Effector memory CD4-positive, alpha-beta T cell (primary cell): ENCODE measurements at regions not wholly inside any gene's neighbourhood (a gene's known extent, or its start where the extent isn't known, plus 50 kb on each side); places are given as distances from the start of the nearest gene placed in this dataset.
"Not testable (repeated sequence)": the region's sequence is repeated elsewhere in the genome, so short reads cannot be mapped to it uniquely, and the experiment has no call there.

Experiments used
- DNase-seq, 3 donors: peaks; one replicate each; pipeline ENCODE4 v3.0.0-alpha.2; 2020
- H3K27ac ChIP-seq: 2 replicates; pipeline ENCODE4 v1.7.0; 2013; ENCODE audit warnings: mild to moderate bottlenecking, low read length, moderate library complexity; ENCODE audit not compliant: insufficient read depth, poor library complexity, severe bottlenecking
- H3K27me3 ChIP-seq: replicated peaks from 2 replicates; pipeline ENCODE4 v1.7.0; 2013; ENCODE audit warnings: mild to moderate bottlenecking, low read length; ENCODE audit not compliant: insufficient read depth, control insufficient read depth, poor library complexity, severe bottlenecking
- H3K36me3 ChIP-seq: 2 replicates; pipeline ENCODE4 v1.7.0; 2013; ENCODE audit warnings: mild to moderate bottlenecking, low read length, moderate library complexity; ENCODE audit not compliant: control insufficient read depth, insufficient read depth
- H3K4me1 ChIP-seq: 2 replicates; pipeline ENCODE4 v1.7.0; 2013; ENCODE audit warnings: low read length, mild to moderate bottlenecking; ENCODE audit not compliant: control insufficient read depth, insufficient read depth, poor library complexity, severe bottlenecking
- H3K4me3 ChIP-seq: 2 replicates; pipeline ENCODE4 v1.7.0; 2013; ENCODE audit warnings: low read length, low read depth, mild to moderate bottlenecking; ENCODE audit not compliant: insufficient read depth, poor library complexity, severe bottlenecking
- H3K9me3 ChIP-seq: 2 replicates; pipeline ENCODE4 v1.7.0; 2013; ENCODE audit warnings: mild to moderate bottlenecking, low read length, moderate library complexity; ENCODE audit not compliant: control insufficient read depth

DNA sequence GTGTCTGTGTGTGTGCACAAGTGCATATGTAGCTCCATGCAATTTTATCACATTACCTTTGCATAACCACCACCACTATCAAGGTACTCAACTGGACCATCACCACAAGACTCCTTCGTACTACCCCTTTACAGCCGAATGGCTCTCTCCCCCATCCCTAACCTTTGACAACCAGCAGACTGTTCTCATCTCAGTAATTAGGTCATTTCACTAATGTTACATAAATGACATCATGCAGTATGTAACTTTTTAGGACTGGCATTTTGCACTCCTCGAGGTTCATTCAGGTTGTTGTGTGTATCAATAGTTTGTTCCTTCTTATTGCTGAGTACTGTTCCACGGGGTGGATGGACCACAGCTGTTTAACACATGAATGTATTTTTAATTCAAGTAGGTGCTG, 121.8 kb upstream of the SLC6A11 start:
- H3K4me3 ChIP-seq: no peak overlapping the region
- H3K27ac ChIP-seq: no peak overlapping the region
- no peak for DNase-seq
- H3K27me3 ChIP-seq: no peaks in the 10 kb centered on the region
- H3K9me3 ChIP-seq: no peaks in the 10 kb centered on the region
- H3K4me1 ChIP-seq: no peaks in the 10 kb centered on the region
- no peaks in the 10 kb centered on the region for H3K36me3 ChIP-seq

DNA sequence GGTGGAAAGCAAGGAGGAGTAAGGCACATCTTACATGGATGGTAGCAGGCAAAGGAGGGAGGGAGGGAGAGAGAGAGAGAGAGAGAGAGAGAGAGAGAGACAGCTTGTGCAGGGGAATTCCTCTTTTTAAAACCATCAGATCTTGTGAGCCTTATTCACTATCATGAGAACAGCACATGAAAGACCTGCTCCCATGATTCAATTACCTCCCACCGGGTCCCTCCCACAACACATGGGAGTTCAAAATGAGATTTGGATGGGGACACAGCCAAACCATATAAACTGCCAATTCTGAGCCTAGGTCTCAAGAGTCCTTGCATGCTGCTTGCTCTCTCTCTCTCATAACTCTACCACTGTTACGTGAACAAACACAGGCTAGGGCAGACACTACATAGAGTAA, 120.8 kb upstream of the SLC6A11 start:
- not testable (repeated sequence) for H3K27ac ChIP-seq, H3K4me3 ChIP-seq, H3K36me3 ChIP-seq, DNase-seq, H3K4me1 ChIP-seq, H3K9me3 ChIP-seq, H3K27me3 ChIP-seq

DNA sequence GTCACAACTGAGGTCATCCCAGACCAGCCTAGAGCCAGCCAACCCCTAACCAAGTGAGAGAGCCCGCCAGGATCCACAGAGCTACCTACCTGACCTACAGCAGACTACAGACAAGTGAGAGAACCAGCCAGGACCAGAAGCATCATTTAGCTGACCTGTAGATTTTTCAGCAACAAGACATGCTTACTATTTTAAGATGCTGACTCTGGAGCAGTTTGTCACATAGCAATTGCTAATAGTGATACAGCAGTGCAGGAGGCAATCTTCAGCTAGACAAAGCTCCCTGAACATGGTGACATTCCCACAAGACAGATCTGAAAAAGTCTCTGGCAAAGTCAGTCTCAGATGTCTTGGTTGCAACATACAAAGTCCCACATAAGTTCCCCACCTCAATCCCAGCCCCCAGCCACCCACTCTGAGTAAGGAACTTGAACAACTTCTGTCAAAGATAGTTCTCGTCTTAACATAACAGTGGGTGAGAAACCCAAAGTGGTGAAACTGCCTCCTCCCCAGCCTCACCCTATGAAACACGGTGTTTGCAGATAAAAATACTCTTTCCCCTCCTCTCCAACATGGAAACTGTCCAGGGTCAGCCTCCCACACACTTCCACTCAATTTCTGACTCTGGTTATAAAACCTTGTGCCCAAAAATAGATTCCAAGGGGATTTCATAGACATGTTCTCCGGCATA, 120.3 kb upstream of the SLC6A11 start:
- no peaks in the 10 kb centered on the region for H3K4me1 ChIP-seq
- no peak overlapping the region for H3K27ac ChIP-seq
- DNase-seq: no peak
- H3K9me3 ChIP-seq: no peaks in the 10 kb centered on the region
- no peak overlapping the region for H3K4me3 ChIP-seq
- no peaks in the 10 kb centered on the region for H3K36me3 ChIP-seq
- no peaks in the 10 kb centered on the region for H3K27me3 ChIP-seq

DNA sequence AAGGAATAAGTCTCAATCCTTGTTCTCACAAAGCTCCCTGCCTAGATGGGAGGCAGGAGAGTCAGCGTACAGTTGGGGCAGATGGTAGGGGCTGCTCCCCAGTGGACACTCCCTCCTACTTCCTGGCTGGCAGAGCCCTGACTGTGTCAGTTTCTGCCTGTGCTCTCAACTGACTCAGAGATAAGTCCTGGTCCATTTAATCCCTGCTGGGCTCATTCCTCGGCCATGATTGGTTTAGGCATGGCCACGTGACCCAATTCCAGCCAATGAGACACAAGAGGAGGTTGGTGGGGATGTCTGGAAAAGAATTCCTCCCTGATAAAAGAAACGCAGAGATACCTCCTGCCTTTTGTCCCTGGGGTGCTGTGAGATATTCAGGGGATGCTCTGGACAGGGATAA, 118.1 kb upstream of the SLC6A11 start:
- Histone ChIP-seq H3K36me3 (no peaks in the 10 kb centered on the region), H3K4me1 (no peaks in the 10 kb centered on the region), H3K27me3 (no peaks in the 10 kb centered on the region), H3K9me3 (no peaks in the 10 kb centered on the region), H3K4me3 (no peak overlapping the region), H3K27ac (no peak overlapping the region)
- no peak for DNase-seq

DNA sequence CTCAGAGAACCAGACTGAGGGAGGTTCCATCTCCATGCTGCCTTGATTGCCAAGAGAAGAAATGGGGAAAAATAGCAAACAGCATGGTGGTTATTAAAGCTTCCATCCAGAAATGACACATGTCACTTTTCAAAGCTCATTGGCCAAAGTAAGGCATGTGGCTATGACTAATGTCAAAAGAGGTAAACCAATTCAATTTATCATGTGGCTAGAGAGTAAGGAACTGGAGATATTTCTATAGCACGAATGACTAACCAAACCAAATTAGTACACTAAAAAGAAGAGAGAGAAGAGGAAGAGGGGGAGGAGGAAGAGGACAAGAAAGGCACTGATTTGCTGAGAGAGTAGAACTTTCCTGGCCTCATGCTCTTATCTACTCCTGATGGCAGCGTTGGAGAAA, 115.2 kb upstream of the SLC6A11 start:
- H3K4me1 ChIP-seq: no peaks in the 10 kb centered on the region
- no peaks in the 10 kb centered on the region for H3K9me3 ChIP-seq
- no peaks in the 10 kb centered on the region for H3K36me3 ChIP-seq
- DNase-seq: no peak
- H3K4me3 ChIP-seq: no peak overlapping the region
- no peaks in the 10 kb centered on the region for H3K27me3 ChIP-seq
- no peak overlapping the region for H3K27ac ChIP-seq

DNA sequence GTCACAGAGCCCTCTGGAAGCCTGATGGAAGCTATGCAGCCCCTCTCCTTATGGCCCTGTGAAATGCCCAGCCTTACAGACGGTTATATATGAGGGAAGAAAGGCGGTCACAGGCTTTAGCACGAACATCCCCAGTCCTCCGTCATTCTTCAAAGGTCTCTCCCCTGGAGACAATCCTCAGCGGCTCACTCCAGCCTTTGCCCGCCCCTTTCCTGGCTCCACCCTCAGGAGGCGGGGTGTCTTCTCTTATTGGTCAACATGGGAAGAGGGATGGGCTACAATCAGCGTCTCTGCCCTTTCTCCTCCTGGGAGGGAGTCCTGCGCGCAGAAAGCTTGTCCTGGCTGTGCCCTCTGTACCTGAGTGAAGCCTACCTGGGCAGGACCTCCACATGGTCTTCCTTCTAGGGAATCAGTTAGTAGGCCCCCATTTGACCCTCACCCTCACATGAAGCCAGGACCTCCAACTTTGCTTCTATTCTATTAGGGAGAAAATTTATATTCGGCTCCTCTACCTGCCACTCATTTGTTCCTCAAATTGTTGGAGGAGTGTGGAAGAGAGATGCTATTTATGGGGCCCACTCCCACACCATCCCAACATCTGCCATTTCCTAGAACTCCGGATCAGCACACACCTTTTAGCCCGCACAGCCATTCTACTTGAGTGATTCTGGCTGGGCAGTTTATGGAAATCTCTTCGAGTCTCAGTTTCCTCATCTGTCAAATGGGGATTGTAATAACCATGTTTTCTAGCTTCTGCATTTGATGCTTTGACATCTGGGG, 112.9 kb upstream of the SLC6A11 start:
- Histone ChIP-seq H3K36me3 (no peaks in the 10 kb centered on the region), H3K4me1 (no peaks in the 10 kb centered on the region), H3K27ac (no peak overlapping the region), H3K9me3 (no peaks in the 10 kb centered on the region), H3K27me3 (peaks cover 11% of the 10 kb centered on the region), H3K4me3 (no peak overlapping the region)
- DNase-seq: no peak

DNA sequence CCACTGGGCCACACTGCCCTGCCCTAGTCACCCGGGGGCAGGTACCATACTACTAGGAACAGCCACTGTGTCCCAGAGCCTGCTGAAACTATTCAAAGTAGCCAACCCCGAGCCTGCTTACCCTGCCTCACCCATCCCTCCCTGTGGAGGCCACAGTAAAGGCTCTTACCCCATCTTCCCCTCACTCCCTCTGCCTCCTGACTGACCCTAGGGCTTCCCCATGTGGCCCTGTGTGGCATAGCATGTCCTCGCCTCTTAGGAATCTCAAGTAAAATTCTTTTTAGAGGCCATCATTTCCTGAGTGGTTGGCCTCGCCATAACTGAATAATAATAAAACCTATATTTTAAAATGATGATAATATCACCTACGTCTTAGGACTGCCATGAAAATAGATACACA, 112.2 kb upstream of the SLC6A11 start:
- no peak for DNase-seq
- Histone ChIP-seq H3K27me3 (peaks cover 14% of the 10 kb centered on the region), H3K4me1 (no peaks in the 10 kb centered on the region)

DNA sequence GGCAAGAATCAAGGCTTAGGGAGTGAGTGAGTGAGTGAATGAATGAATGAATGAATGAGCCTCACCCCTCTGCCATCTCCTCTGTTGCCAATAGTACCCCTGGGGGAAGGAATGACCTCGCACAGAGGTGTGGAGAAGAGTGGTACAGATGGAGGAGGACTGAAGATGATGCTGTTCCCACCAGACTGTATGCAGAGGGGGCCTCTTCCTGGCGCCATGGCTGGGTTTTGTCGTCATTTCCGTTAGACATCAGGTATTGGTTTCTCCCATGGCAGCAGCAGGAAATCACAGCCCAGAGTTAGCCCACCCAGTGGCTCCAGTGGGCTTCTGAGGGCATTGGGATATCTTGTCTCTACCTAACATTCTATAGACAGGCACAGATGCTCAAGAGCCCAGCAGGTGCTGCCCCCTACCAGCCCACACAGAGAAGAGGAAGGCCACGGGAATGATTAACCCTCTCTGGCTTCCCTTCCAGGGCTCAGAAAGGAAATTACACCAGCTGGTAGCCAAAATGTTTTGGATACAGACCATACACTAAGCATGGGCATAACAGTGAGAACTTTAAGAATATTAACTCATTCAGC, 109.8 kb upstream of the SLC6A11 start:
- Histone ChIP-seq H3K9me3 (no peaks in the 10 kb centered on the region), H3K4me1 (no peaks in the 10 kb centered on the region), H3K27me3 (peaks cover 18% of the 10 kb centered on the region), H3K4me3 (no peak overlapping the region), H3K27ac (no peak overlapping the region), H3K36me3 (no peaks in the 10 kb centered on the region)
- no peak for DNase-seq

More for the DNA sequence above, 112.2 kb upstream of the SLC6A11 start:
- Histone ChIP-seq H3K36me3 (no peaks in the 10 kb centered on the region), H3K27ac (no peak overlapping the region), H3K4me3 (no peak overlapping the region), H3K9me3 (no peaks in the 10 kb centered on the region)

DNA sequence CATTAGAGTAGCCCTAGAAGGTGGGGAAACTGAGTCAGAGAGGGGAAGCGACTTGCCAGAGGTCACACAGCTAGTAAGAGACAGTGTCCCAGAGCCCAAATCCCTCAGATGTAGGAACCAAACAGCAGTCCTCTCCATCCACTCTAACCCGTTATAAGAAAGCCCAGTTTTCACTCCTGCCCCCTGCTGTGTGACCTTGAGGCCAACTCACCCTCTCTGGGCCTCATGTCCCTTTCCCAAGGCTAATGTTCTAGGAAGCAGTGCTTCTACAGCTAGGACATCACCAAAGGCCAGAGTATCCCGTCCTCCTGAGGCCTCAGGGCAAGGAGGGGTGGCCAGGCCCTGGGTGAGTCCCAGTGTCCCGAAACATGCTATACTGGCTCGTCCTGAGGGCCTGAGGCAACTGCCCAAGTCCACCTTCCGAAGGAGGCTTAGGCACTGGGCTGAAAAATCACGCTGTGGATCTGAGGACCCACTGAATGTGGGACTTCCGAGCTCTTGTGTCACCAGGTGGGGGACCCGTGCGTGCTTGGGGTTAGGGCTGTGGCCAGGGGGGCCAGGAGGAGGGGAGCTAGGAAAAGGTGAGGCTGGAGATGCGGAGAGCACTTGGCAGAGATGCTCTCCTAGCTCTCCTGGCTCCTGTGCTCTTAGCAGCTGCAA, 109.2 kb upstream of the SLC6A11 start:
- no peak overlapping the region for H3K4me3 ChIP-seq
- DNase-seq: no peak
- no peaks in the 10 kb centered on the region for H3K9me3 ChIP-seq
- peaks cover 18% of the 10 kb centered on the region for H3K27me3 ChIP-seq
- H3K36me3 ChIP-seq: no peaks in the 10 kb centered on the region
- H3K27ac ChIP-seq: no peak overlapping the region
- no peaks in the 10 kb centered on the region for H3K4me1 ChIP-seq
